ENCODE measurements at regions not wholly inside any gene's neighbourhood (a gene's known extent, or its start where the extent isn't known, plus 50 kb on each side); places are given as distances from the start of the nearest gene placed in this dataset.

- no peak overlapping the region for H3K27ac ChIP-seq (ENCODE audit: low read depth, low read length)
- Mint-ChIP-seq H3K27me3 (peaks cover 19 to 27% (median 24%) of the 10 kb centered on the region in 5 donors), H3K4me1 (no peaks in the 10 kb centered on the region), H3K36me3 (peaks cover 0 to 4% (median 0%) of the 10 kb centered on the region in 5 donors), H3K9me3 (no peaks in the 10 kb centered on the region), H3K27ac (no peak overlapping the region), H3K4me3 (no peak overlapping the region)
- ATAC-seq: no peak
- H3K9me3 ChIP-seq (ENCODE audit: control insufficient read depth in 2 of 3, low read length in 3 of 3): no peaks in the 10 kb centered on the region
- no peaks in the 10 kb centered on the region for H3K36me3 ChIP-seq (ENCODE audit: control insufficient read depth in 2 of 3, insufficient read depth in 3 of 3, low read length in 3 of 3)
- CTCF ChIA-PET: no interaction called here
- DNase-seq: no peak
- no peaks in the 10 kb centered on the region for H3K27me3 ChIP-seq (ENCODE audit: control insufficient read depth in 2 of 2, insufficient read depth in 2 of 2, low read length in 2 of 2)
- POLR2A ChIA-PET: no interaction called here
- no peaks in the 10 kb centered on the region for H3K4me1 ChIP-seq (ENCODE audit: control insufficient read depth in 2 of 2, insufficient read depth in 2 of 2, low read length in 2 of 2)
- intact Hi-C loops (cut with micrococcal nuclease): no loop called here
- no peak overlapping the region for H3K4me3 ChIP-seq (ENCODE audit: low read length)
Measured at GRCh38 chr6:134701301-134701700, 248.6 kb downstream of the ALDH8A1 start.

GRCh38 chr6:134698228-134698627, 251.7 kb downstream of the ALDH8A1 start:
- Mint-ChIP-seq H3K4me1 (no peaks in the 10 kb centered on the region), H3K9me3 (no peaks in the 10 kb centered on the region), H3K36me3 (peaks cover 0 to 4% (median 0%) of the 10 kb centered on the region in 5 donors), H3K4me3 (no peak overlapping the region), H3K27me3 (peaks cover 9 to 29% (median 15%) of the 10 kb centered on the region in 5 donors), H3K27ac (no peak overlapping the region)
- Histone ChIP-seq H3K4me3 (ENCODE audit: low read length) (no peak overlapping the region), H3K4me1 (ENCODE audit: control insufficient read depth in 2 of 2, insufficient read depth in 2 of 2, low read length in 2 of 2) (no peaks in the 10 kb centered on the region), H3K36me3 (ENCODE audit: control insufficient read depth in 2 of 3, insufficient read depth in 3 of 3, low read length in 3 of 3) (no peaks in the 10 kb centered on the region), H3K27me3 (ENCODE audit: control insufficient read depth in 2 of 2, insufficient read depth in 2 of 2, low read length in 2 of 2) (no peaks in the 10 kb centered on the region), H3K9me3 (ENCODE audit: control insufficient read depth in 2 of 3, low read length in 3 of 3) (no peaks in the 10 kb centered on the region), H3K27ac (ENCODE audit: low read depth, low read length) (no peak overlapping the region)
- ATAC-seq: no peak
- intact Hi-C loops (cut with micrococcal nuclease): no loop called here
- DNase-seq: no peak
- ChIA-PET CTCF (no interaction called here), POLR2A (interaction anchor here (0.7 kb wide), 1 partner anchor 143 kb away, joined by 3 read pairs; no protein-coding TSS in a partner anchor)

GRCh38 chr6:134692008-134692407, 257.9 kb downstream of the ALDH8A1 start:
- no peaks in the 10 kb centered on the region for H3K36me3 ChIP-seq (ENCODE audit: control insufficient read depth in 2 of 3, insufficient read depth in 3 of 3, low read length in 3 of 3)
- no peaks in the 10 kb centered on the region for H3K27me3 ChIP-seq (ENCODE audit: control insufficient read depth in 2 of 2, insufficient read depth in 2 of 2, low read length in 2 of 2)
- Mint-ChIP-seq H3K36me3 (no peaks in the 10 kb centered on the region), H3K9me3 (no peaks in the 10 kb centered on the region), H3K4me1 (no peaks in the 10 kb centered on the region), H3K27me3 (peaks cover 17 to 44% (median 31%) of the 10 kb centered on the region in 5 donors), H3K4me3 (no peak overlapping the region), H3K27ac (no peak overlapping the region)
- intact Hi-C loops (cut with micrococcal nuclease): no loop called here
- ATAC-seq (no peak), DNase-seq (no peak)
- no peak overlapping the region for H3K27ac ChIP-seq (ENCODE audit: low read depth, low read length)
- POLR2A ChIA-PET: no interaction called here
- H3K4me1 ChIP-seq (ENCODE audit: control insufficient read depth in 2 of 2, insufficient read depth in 2 of 2, low read length in 2 of 2): no peaks in the 10 kb centered on the region
- H3K9me3 ChIP-seq (ENCODE audit: control insufficient read depth in 2 of 3, low read length in 3 of 3): no peaks in the 10 kb centered on the region
- no peak overlapping the region for H3K4me3 ChIP-seq (ENCODE audit: low read length)
- CTCF ChIA-PET: interaction anchor here (0.6 kb wide), 1 partner anchor 536 kb away, joined by 3 read pairs; no protein-coding TSS in a partner anchor

DNA sequence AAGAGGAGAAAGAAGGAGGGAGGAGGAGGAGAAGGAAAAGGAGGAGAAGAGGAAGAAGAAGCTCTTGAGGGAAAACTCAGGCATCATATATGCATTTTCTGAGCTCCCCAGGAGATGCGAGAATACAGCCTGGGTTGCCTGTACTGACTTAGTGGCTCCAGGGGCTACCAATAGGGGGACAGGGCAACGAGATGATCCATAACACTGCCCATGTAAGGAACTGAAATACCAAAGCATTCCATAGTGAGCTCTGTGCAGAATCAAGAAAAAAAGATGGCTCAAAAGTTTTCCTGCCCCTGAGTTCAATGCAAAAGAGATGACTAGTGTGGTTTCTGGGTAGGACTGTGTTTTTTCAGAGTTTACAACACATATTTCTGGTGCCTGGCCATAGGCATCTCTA, 258.7 kb downstream of the ALDH8A1 start:
- H3K27ac ChIP-seq (ENCODE audit: low read depth, low read length): no peak overlapping the region
- H3K9me3 Mint-ChIP-seq: no peaks in the 10 kb centered on the region
- H3K4me1 Mint-ChIP-seq: no peaks in the 10 kb centered on the region
- no peaks in the 10 kb centered on the region for H3K9me3 ChIP-seq (ENCODE audit: control insufficient read depth in 2 of 3, low read length in 3 of 3)
- no peaks in the 10 kb centered on the region for H3K36me3 Mint-ChIP-seq
- no peak overlapping the region for H3K27ac Mint-ChIP-seq
- no peaks in the 10 kb centered on the region for H3K4me1 ChIP-seq (ENCODE audit: control insufficient read depth in 2 of 2, insufficient read depth in 2 of 2, low read length in 2 of 2)
- intact Hi-C loops (cut with micrococcal nuclease): no loop called here
- no peak for ATAC-seq
- ChIA-PET POLR2A (no interaction called here), CTCF (no interaction called here)
- DNase-seq: no peak
- H3K27me3 ChIP-seq (ENCODE audit: control insufficient read depth in 2 of 2, insufficient read depth in 2 of 2, low read length in 2 of 2): no peaks in the 10 kb centered on the region
- no peak overlapping the region for H3K4me3 ChIP-seq (ENCODE audit: low read length)
- peaks cover 9 to 41% (median 28%) of the 10 kb centered on the region in 5 donors for H3K27me3 Mint-ChIP-seq
- H3K4me3 Mint-ChIP-seq: no peak overlapping the region
- no peaks in the 10 kb centered on the region for H3K36me3 ChIP-seq (ENCODE audit: control insufficient read depth in 2 of 3, insufficient read depth in 3 of 3, low read length in 3 of 3)

DNA sequence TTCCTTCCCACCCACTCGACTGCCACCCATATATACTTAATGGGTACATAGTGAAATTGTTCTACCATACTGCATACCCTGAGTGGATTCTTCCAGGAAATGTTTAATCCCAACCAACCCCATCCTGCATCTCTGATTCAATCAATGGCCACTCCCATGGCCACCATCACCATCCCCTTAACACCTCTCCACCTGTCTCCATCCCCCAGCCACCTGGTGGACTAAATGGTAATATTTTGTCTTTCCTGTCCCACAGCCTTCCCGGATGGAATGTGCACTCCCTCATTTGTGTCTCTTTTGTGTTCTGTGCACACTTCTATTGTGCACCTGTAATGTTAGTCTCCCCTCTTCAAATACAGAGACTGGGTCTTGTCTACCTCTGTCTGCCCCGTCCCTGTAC, 259.9 kb downstream of the ALDH8A1 start:
- ChIA-PET CTCF (no interaction called here), POLR2A (no interaction called here)
- Mint-ChIP-seq H3K36me3 (no peaks in the 10 kb centered on the region), H3K9me3 (no peaks in the 10 kb centered on the region), H3K27me3 (peaks cover 9 to 37% (median 31%) of the 10 kb centered on the region in 5 donors), H3K4me3 (no peak overlapping the region), H3K27ac (no peak overlapping the region), H3K4me1 (no peaks in the 10 kb centered on the region)
- no peaks in the 10 kb centered on the region for H3K27me3 ChIP-seq (ENCODE audit: control insufficient read depth in 2 of 2, insufficient read depth in 2 of 2, low read length in 2 of 2)
- DNase-seq (no peak), ATAC-seq (no peak)
- no peaks in the 10 kb centered on the region for H3K9me3 ChIP-seq (ENCODE audit: control insufficient read depth in 2 of 3, low read length in 3 of 3)
- no peaks in the 10 kb centered on the region for H3K36me3 ChIP-seq (ENCODE audit: control insufficient read depth in 2 of 3, insufficient read depth in 3 of 3, low read length in 3 of 3)
- no peaks in the 10 kb centered on the region for H3K4me1 ChIP-seq (ENCODE audit: control insufficient read depth in 2 of 2, insufficient read depth in 2 of 2, low read length in 2 of 2)
- H3K4me3 ChIP-seq (ENCODE audit: low read length): no peak overlapping the region
- no peak overlapping the region for H3K27ac ChIP-seq (ENCODE audit: low read depth, low read length)
- intact Hi-C loops (cut with micrococcal nuclease): no loop called here

GRCh38 chr6:134689641-134690040, 260.3 kb downstream of the ALDH8A1 start:
- H3K4me3 Mint-ChIP-seq: no peak overlapping the region
- no peak for DNase-seq
- H3K36me3 ChIP-seq (ENCODE audit: control insufficient read depth in 2 of 3, insufficient read depth in 3 of 3, low read length in 3 of 3): no peaks in the 10 kb centered on the region
- CTCF ChIA-PET: no interaction called here
- H3K9me3 Mint-ChIP-seq: no peaks in the 10 kb centered on the region
- H3K4me3 ChIP-seq (ENCODE audit: low read length): no peak overlapping the region
- peaks cover 9 to 35% (median 31%) of the 10 kb centered on the region in 5 donors for H3K27me3 Mint-ChIP-seq
- H3K27ac ChIP-seq (ENCODE audit: low read depth, low read length): no peak overlapping the region
- no peaks in the 10 kb centered on the region for H3K36me3 Mint-ChIP-seq
- no peaks in the 10 kb centered on the region for H3K9me3 ChIP-seq (ENCODE audit: control insufficient read depth in 2 of 3, low read length in 3 of 3)
- H3K27ac Mint-ChIP-seq: no peak overlapping the region
- POLR2A ChIA-PET: no interaction called here
- ATAC-seq: no peak
- no peaks in the 10 kb centered on the region for H3K27me3 ChIP-seq (ENCODE audit: control insufficient read depth in 2 of 2, insufficient read depth in 2 of 2, low read length in 2 of 2)
- H3K4me1 Mint-ChIP-seq: no peaks in the 10 kb centered on the region
- intact Hi-C loops (cut with micrococcal nuclease): no loop called here
- H3K4me1 ChIP-seq (ENCODE audit: control insufficient read depth in 2 of 2, insufficient read depth in 2 of 2, low read length in 2 of 2): no peaks in the 10 kb centered on the region

- H3K36me3 Mint-ChIP-seq: no peaks in the 10 kb centered on the region
- no peaks in the 10 kb centered on the region for H3K27me3 ChIP-seq (ENCODE audit: control insufficient read depth in 2 of 2, insufficient read depth in 2 of 2, low read length in 2 of 2)
- no peaks in the 10 kb centered on the region for H3K4me1 Mint-ChIP-seq
- ATAC-seq (no peak), DNase-seq (no peak)
- POLR2A ChIA-PET: no interaction called here
- no peak overlapping the region for H3K27ac ChIP-seq (ENCODE audit: low read depth, low read length)
- peaks cover 9 to 35% (median 31%) of the 10 kb centered on the region in 5 donors for H3K27me3 Mint-ChIP-seq
- H3K36me3 ChIP-seq (ENCODE audit: control insufficient read depth in 2 of 3, insufficient read depth in 3 of 3, low read length in 3 of 3): no peaks in the 10 kb centered on the region
- no peak overlapping the region for H3K27ac Mint-ChIP-seq
- intact Hi-C loops (cut with micrococcal nuclease): no loop called here
- H3K9me3 ChIP-seq (ENCODE audit: control insufficient read depth in 2 of 3, low read length in 3 of 3): no peaks in the 10 kb centered on the region
- H3K4me3 Mint-ChIP-seq: no peak overlapping the region
- CTCF ChIA-PET: no interaction called here
- no peaks in the 10 kb centered on the region for H3K4me1 ChIP-seq (ENCODE audit: control insufficient read depth in 2 of 2, insufficient read depth in 2 of 2, low read length in 2 of 2)
- H3K4me3 ChIP-seq (ENCODE audit: low read length): no peak overlapping the region
- no peaks in the 10 kb centered on the region for H3K9me3 Mint-ChIP-seq
Measured at GRCh38 chr6:134689177-134689576, 260.7 kb downstream of the ALDH8A1 start.
